OCI-LY1 (cell line): ENCODE measurements at regions not wholly inside any gene's neighbourhood (a gene's known extent, or its start where the extent isn't known, plus 50 kb on each side); places are given as distances from the start of the nearest gene placed in this dataset.

ENCODE experiments used
- H2AFZ ChIP-seq: fragments of 200-600 bp; sonication (generic), shearing (Covaris generic); 2 replicates; pipeline ENCODE4 v1.6.0; 2014; ENCODE audit warnings: antibody characterized with exemption, mild to moderate bottlenecking, low read length
- H3F3A ChIP-seq: fragments of 200-600 bp; sonication (generic), shearing (Covaris generic); 2 replicates; pipeline ENCODE4 v1.6.0; 2014; ENCODE audit warnings: mild to moderate bottlenecking, antibody characterized with exemption, low read length, moderate library complexity; ENCODE audit not compliant: insufficient read depth
- H3K27ac ChIP-seq: fragments of 200-600 bp; sonication (generic); 2 replicates; pipeline ENCODE4 v1.5.1; 2014; ENCODE audit warnings: low read length, mixed run types, mild to moderate bottlenecking, low read depth; ENCODE audit not compliant: poor library complexity, severe bottlenecking
- H3K27me3 ChIP-seq: fragments of 200-600 bp; sonication (generic); 2 replicates; pipeline ENCODE4 v1.6.0; 2014; ENCODE audit warnings: antibody characterized with exemption, mild to moderate bottlenecking, low read length, moderate library complexity; ENCODE audit not compliant: insufficient read depth
- H3K36me3 ChIP-seq: fragments of 200-600 bp; sonication (generic); 2 replicates; pipeline ENCODE4 v1.6.1; 2014; ENCODE audit warnings: mild to moderate bottlenecking, antibody characterized with exemption, low read length, moderate library complexity, mixed read lengths; ENCODE audit not compliant: insufficient read depth
- H3K4me1 ChIP-seq: fragments of 200-600 bp; sonication (generic); 2 replicates; pipeline ENCODE4 v1.5.1; 2014; ENCODE audit warnings: mild to moderate bottlenecking, low read length, moderate library complexity; ENCODE audit not compliant: insufficient read depth, severe bottlenecking
- H3K4me2 ChIP-seq: fragments of 200-600 bp; sonication (generic), shearing (Covaris generic); 2 replicates; pipeline ENCODE4 v1.6.1; 2014; ENCODE audit warnings: low read length
- H3K4me3 ChIP-seq: fragments of 200-600 bp; sonication (generic); 2 replicates; pipeline ENCODE4 v1.5.1; 2014; ENCODE audit warnings: low read length, low read depth, mild to moderate bottlenecking, mixed read lengths; ENCODE audit not compliant: poor library complexity, severe bottlenecking
- H3K79me2 ChIP-seq: fragments of 200-600 bp; shearing (Covaris generic); 2 replicates; pipeline ENCODE4 v1.6.1; 2016; ENCODE audit warnings: mixed run types, low read length, mixed read lengths; ENCODE audit not compliant: insufficient read depth
- H3K9ac ChIP-seq: fragments of 200-600 bp; sonication (generic), shearing (Covaris generic); 2 replicates; pipeline ENCODE4 v1.6.1; 2014; ENCODE audit warnings: mild to moderate bottlenecking, low read length, mixed read lengths
- H3K9me2 ChIP-seq: fragments of 200-600 bp; sonication (generic), shearing (Covaris generic); 2 replicates; pipeline ENCODE4 v1.6.1; 2014; ENCODE audit warnings: low read depth, mild to moderate bottlenecking, low read length, mixed read lengths
- H3K9me3 ChIP-seq: fragments of 200-600 bp; shearing (Covaris generic); 2 replicates; pipeline ENCODE4 v1.6.1; 2014; ENCODE audit warnings: low read length, mixed read lengths
- H4K20me1 ChIP-seq: fragments of 200-600 bp; sonication (generic), shearing (Covaris generic); 2 replicates; pipeline ENCODE4 v1.6.0; 2016; ENCODE audit warnings: mild to moderate bottlenecking, low read length; ENCODE audit not compliant: insufficient read depth
- EZH2 ChIP-seq: fragments of 200-600 bp; sonication (generic), shearing (Covaris generic); IDR thresholded peaks from 2 replicates; pipeline ENCODE4 v1.8.0; 2017; ENCODE audit warnings: borderline replicate concordance, mixed run types, mild to moderate bottlenecking, antibody characterized with exemption, low read length, moderate library complexity, mixed read lengths
- TF ChIP-seq, protein P1 (sequence below): fragments of 200-600 bp; sonication (generic), shearing (Covaris generic); IDR thresholded peaks from 2 replicates; pipeline ENCODE4 v1.5.1; 2017; ENCODE audit warnings: mild to moderate bottlenecking, antibody characterized with exemption, low read length, moderate library complexity, mixed read lengths

DNA sequence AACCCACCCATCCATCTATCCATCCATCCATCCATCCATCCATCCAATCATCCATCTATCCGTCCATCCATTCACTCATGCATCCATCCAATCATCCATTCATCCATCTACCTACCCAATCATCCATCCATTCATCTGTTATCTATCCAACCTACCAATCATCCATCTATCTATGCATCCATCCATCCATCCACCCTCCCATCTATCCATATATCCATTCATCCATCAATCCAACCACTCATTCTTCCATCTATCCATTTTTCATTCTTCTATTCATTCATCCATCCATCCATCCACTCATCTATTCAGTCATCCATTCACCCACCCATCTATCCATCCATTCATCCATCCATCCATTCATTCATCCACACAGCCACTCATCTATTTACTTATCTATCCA lies 80.1 kb upstream of the SHOX start:
- Histone ChIP-seq H2AFZ (no peak overlapping the region), H3K9ac (no peak overlapping the region), H3K4me1 (no peaks in the 10 kb centered on the region), H3K27ac (no peak overlapping the region), H3K79me2 (no peaks in the 10 kb centered on the region), H3F3A (no peaks in the 10 kb centered on the region), H3K4me2 (no peak overlapping the region), H4K20me1 (no peaks in the 10 kb centered on the region), H3K9me3 (no peaks in the 10 kb centered on the region), H3K36me3 (no peaks in the 10 kb centered on the region), H3K9me2 (no peaks in the 10 kb centered on the region), H3K4me3 (no peak overlapping the region), H3K27me3 (no peaks in the 10 kb centered on the region)
- TF ChIP-seq, protein P1, sequence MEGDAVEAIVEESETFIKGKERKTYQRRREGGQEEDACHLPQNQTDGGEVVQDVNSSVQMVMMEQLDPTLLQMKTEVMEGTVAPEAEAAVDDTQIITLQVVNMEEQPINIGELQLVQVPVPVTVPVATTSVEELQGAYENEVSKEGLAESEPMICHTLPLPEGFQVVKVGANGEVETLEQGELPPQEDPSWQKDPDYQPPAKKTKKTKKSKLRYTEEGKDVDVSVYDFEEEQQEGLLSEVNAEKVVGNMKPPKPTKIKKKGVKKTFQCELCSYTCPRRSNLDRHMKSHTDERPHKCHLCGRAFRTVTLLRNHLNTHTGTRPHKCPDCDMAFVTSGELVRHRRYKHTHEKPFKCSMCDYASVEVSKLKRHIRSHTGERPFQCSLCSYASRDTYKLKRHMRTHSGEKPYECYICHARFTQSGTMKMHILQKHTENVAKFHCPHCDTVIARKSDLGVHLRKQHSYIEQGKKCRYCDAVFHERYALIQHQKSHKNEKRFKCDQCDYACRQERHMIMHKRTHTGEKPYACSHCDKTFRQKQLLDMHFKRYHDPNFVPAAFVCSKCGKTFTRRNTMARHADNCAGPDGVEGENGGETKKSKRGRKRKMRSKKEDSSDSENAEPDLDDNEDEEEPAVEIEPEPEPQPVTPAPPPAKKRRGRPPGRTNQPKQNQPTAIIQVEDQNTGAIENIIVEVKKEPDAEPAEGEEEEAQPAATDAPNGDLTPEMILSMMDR: no peak

- no peak overlapping the region for H2AFZ ChIP-seq
- no peaks in the 10 kb centered on the region for H4K20me1 ChIP-seq
- H3K9me2 ChIP-seq: no peaks in the 10 kb centered on the region
- H3K27me3 ChIP-seq: no peaks in the 10 kb centered on the region
- no peak overlapping the region for H3K27ac ChIP-seq
- no peaks in the 10 kb centered on the region for H3K4me1 ChIP-seq
- H3K9me3 ChIP-seq: no peaks in the 10 kb centered on the region
- no peaks in the 10 kb centered on the region for H3K36me3 ChIP-seq
- no peak overlapping the region for H3K4me3 ChIP-seq
- no peaks in the 10 kb centered on the region for H3F3A ChIP-seq
- no peak overlapping the region for H3K9ac ChIP-seq
- TF ChIP-seq, protein P1: no peak
- TF ChIP-seq EZH2: no peak
- H3K79me2 ChIP-seq: no peaks in the 10 kb centered on the region
- H3K4me2 ChIP-seq: no peak overlapping the region
Observed at GRCh38 chrX:551306-551705, 79.3 kb upstream of the SHOX start.

- H3K27ac ChIP-seq: no peak overlapping the region
- H4K20me1 ChIP-seq: no peaks in the 10 kb centered on the region
- no peaks in the 10 kb centered on the region for H3K4me1 ChIP-seq
- TF ChIP-seq EZH2: no peak
- TF ChIP-seq, protein P1: no peak
- no peaks in the 10 kb centered on the region for H3K79me2 ChIP-seq
- no peak overlapping the region for H3K4me3 ChIP-seq
- H3F3A ChIP-seq: no peaks in the 10 kb centered on the region
- no peak overlapping the region for H3K9ac ChIP-seq
- H3K9me2 ChIP-seq: no peaks in the 10 kb centered on the region
- H3K4me2 ChIP-seq: no peak overlapping the region
- H3K36me3 ChIP-seq: no peaks in the 10 kb centered on the region
- no peak overlapping the region for H2AFZ ChIP-seq
- H3K9me3 ChIP-seq: no peaks in the 10 kb centered on the region
- H3K27me3 ChIP-seq: no peaks in the 10 kb centered on the region
Observed at GRCh38 chrX:552496-552895, 78.1 kb upstream of the SHOX start.
